Neural crest cell (in vitro differentiated cells): ENCODE measurements at regions not wholly inside any gene's neighbourhood (a gene's known extent, or its start where the extent isn't known, plus 50 kb on each side); places are given as distances from the start of the nearest gene placed in this dataset.
"Not testable (repeated sequence)": the region's sequence is repeated elsewhere in the genome, so short reads cannot be mapped to it uniquely, and the experiment has no call there.

Source experiments
- DNase-seq: peaks from one replicate; pipeline ENCODE4 v3.0.0; 2021; ENCODE audit warnings: low read depth, mixed read lengths, low spot score
- H3K27ac Mint-ChIP-seq: one replicate; pipeline ENCODE4 v1.8.0; 2021; ENCODE audit warnings: mild to moderate bottlenecking, mixed read lengths; ENCODE audit not compliant: unreplicated experiment
- H3K27me3 Mint-ChIP-seq: 2 replicates; pipeline ENCODE4 v1.8.0; 2021; ENCODE audit warnings: low read depth, mild to moderate bottlenecking, mixed read lengths
- H3K36me3 Mint-ChIP-seq: 2 replicates; pipeline ENCODE4 v1.8.0; 2021; ENCODE audit warnings: low read depth, mild to moderate bottlenecking, mixed read lengths
- H3K4me1 Mint-ChIP-seq: 2 replicates; pipeline ENCODE4 v1.8.0; 2021; ENCODE audit warnings: mixed read lengths
- H3K4me3 Mint-ChIP-seq: one replicate; pipeline ENCODE4 v1.8.0; 2021; ENCODE audit warnings: mild to moderate bottlenecking, mixed read lengths
- H3K9me3 Mint-ChIP-seq: 2 replicates; pipeline ENCODE4 v1.8.0; 2021; ENCODE audit warnings: mixed read lengths
- TF ChIP-seq, protein P1 (sequence below): fragments of 200-600 bp; sonication (generic); conservative IDR thresholded peaks from 2 replicates; pipeline ENCODE4 v1.5.0; 2021; ENCODE audit warnings: antibody characterized with exemption, mild to moderate bottlenecking

DNA sequence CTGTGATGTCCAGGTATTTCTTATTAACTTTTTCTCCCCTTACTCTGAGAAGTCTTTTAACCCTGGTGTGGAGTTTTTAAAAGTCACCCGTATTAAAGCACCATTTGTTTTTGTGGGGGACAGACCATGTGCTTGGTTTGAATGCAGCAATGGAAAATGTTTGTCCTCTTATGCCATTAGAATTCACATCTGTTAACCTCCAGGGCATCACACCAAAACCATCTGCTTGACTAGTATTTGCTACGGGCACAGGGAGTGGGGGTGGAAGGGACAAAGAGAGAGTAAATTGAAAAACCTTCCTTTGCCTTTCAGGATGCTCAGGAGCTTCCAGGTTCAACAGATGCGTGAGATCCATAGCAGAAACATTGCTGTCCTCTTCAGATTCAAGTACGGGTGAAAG is 61.4 kb upstream of the GOLGA8B start:
- no peak overlapping the region for H3K4me3 Mint-ChIP-seq
- TF ChIP-seq, protein P1, sequence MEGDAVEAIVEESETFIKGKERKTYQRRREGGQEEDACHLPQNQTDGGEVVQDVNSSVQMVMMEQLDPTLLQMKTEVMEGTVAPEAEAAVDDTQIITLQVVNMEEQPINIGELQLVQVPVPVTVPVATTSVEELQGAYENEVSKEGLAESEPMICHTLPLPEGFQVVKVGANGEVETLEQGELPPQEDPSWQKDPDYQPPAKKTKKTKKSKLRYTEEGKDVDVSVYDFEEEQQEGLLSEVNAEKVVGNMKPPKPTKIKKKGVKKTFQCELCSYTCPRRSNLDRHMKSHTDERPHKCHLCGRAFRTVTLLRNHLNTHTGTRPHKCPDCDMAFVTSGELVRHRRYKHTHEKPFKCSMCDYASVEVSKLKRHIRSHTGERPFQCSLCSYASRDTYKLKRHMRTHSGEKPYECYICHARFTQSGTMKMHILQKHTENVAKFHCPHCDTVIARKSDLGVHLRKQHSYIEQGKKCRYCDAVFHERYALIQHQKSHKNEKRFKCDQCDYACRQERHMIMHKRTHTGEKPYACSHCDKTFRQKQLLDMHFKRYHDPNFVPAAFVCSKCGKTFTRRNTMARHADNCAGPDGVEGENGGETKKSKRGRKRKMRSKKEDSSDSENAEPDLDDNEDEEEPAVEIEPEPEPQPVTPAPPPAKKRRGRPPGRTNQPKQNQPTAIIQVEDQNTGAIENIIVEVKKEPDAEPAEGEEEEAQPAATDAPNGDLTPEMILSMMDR, result no peak
- no peak for DNase-seq
- no peaks in the 10 kb centered on the region for H3K4me1 Mint-ChIP-seq
- H3K9me3 Mint-ChIP-seq, result peaks cover 5% of the 10 kb centered on the region
- H3K27ac Mint-ChIP-seq, result no peak overlapping the region
- peaks cover 13% of the 10 kb centered on the region for H3K27me3 Mint-ChIP-seq
- H3K36me3 Mint-ChIP-seq, result no peaks in the 10 kb centered on the region

DNA sequence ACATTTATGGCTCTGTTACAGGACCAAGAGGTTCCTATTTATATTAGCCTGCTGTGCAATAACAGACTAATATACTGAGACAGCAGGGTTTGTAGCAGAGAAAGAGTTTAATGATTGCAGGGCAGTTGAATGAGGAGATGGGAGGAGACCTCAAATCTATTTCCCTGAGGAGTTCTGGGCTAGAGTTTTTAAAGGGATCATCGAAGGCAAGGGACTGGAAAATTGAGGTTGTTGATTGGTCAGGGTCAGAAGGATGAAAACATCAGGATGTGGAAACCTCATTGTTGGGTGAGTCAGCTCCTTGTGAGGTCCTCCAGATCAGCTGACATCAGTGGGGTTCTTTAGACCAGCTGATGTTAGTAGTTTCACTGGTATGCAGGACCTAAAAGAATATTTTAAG is 60.6 kb upstream of the GOLGA8B start:
- Mint-ChIP-seq H3K9me3 (peaks cover 5% of the 10 kb centered on the region), H3K4me3 (no peak overlapping the region), H3K27ac (no peak overlapping the region)

DNA sequence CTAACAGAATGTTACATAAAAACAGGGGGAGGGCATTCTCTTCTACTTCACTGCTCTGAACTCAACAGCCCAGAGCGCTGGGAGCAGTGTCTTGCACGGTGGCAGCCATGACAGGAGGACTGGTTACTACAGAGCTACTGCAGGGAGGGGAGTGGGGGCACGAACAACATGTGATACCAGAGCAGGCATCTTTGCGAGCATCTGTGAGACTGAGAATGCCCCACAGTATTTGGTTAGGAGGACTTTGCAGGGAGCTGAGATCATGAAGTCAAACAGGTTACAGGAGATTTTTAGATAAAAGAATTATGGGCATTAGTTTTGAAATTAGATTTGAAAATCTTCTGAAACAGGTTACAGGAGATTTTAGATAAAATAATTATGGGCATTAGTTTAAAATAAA is 58.8 kb upstream of the GOLGA8B start:
- H3K27ac Mint-ChIP-seq, result no peak overlapping the region
- H3K4me1 Mint-ChIP-seq, result no peaks in the 10 kb centered on the region
- H3K9me3 Mint-ChIP-seq, result peaks cover 5% of the 10 kb centered on the region
- no peak for DNase-seq
- H3K36me3 Mint-ChIP-seq, result no peaks in the 10 kb centered on the region
- TF ChIP-seq, protein P1, result no peak
- H3K27me3 Mint-ChIP-seq, result peaks cover 10% of the 10 kb centered on the region
- H3K4me3 Mint-ChIP-seq, result no peak overlapping the region

More for the DNA sequence above, 60.6 kb upstream of the GOLGA8B start:
- no peaks in the 10 kb centered on the region for H3K36me3 Mint-ChIP-seq
- H3K27me3 Mint-ChIP-seq, result peaks cover 13% of the 10 kb centered on the region
- no peak for DNase-seq
- TF ChIP-seq, protein P1, result no peak
- no peaks in the 10 kb centered on the region for H3K4me1 Mint-ChIP-seq

DNA sequence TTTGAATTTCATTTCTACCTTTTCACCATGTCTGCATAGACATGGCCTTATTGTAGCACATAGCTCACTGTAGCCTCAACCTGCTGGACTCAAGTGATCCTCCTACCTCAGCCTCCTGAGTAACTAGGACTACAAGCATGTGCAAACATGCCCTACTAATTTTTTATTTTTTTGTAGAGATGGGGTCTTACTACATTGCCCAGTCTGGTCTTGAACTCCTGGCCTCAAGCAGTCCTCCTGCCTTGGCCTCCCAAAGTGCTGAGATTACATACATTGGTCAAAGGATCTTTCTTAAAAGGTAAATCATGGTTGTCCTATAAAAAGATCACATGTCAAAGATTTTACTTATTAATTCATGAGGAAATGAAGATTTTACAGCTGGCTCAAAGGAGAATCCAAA is 57.2 kb upstream of the GOLGA8B start:
- TF ChIP-seq, protein P1, result no peak
- H3K9me3 Mint-ChIP-seq, result peaks cover 5% of the 10 kb centered on the region
- no peak overlapping the region for H3K4me3 Mint-ChIP-seq
- peaks cover 12% of the 10 kb centered on the region for H3K27me3 Mint-ChIP-seq
- no peak overlapping the region for H3K27ac Mint-ChIP-seq
- H3K4me1 Mint-ChIP-seq, result no peaks in the 10 kb centered on the region
- no peaks in the 10 kb centered on the region for H3K36me3 Mint-ChIP-seq
- no peak for DNase-seq

DNA sequence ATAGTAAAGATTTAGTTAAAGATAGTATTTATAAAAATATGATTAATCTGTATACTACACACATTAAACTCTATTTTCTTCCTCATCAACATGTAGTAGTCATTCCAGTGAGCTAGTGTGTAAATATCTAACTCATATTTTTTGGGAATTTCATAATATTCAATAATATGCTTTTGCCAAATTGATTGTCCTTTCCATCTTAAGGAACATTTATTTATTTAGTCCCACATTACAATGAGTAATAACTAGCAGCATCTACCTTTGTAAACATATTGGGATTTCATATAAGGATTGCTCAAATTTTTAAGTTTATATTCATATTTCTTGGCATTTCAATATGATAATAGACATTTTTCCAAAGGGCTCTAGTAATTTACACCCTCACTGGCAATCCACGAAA is 53.9 kb upstream of the GOLGA8B start:
- no peak for DNase-seq
- TF ChIP-seq, protein P1, result no peak
- peaks cover 14% of the 10 kb centered on the region for H3K27me3 Mint-ChIP-seq
- no peak overlapping the region for H3K27ac Mint-ChIP-seq
- no peak overlapping the region for H3K4me3 Mint-ChIP-seq
- no peaks in the 10 kb centered on the region for H3K4me1 Mint-ChIP-seq
- no peaks in the 10 kb centered on the region for H3K36me3 Mint-ChIP-seq
- H3K9me3 Mint-ChIP-seq, result peaks cover 2% of the 10 kb centered on the region

DNA sequence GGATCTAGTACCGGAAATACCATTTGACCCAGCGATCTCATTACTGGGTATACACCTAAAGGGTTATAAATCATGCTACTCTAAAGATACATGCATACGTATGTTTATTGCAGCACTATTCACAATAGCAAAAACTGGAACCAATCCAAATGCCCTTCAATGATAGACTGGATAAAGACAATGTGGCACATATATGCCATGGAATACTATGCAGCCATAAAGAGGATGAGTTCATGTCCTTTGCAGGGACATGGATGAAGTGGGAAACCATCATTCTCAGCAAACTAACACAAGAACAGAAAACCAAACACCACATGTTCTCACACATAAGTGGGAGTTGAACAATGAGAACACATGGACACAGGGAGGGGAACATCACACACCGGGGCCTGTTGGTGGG is 50.2 kb upstream of the GOLGA8B start:
- H3K27me3 Mint-ChIP-seq, result peaks cover 24% of the 10 kb centered on the region
- H3K4me1 Mint-ChIP-seq, result not testable (repeated sequence)

More for the DNA sequence above, 50.2 kb upstream of the GOLGA8B start:
- H3K36me3 Mint-ChIP-seq, DNase-seq, H3K9me3 Mint-ChIP-seq, H3K4me3 Mint-ChIP-seq, H3K27ac Mint-ChIP-seq: not testable (repeated sequence)
